Epidermal melanocyte (primary cell): ENCODE measurements at regions not wholly inside any gene's neighbourhood (a gene's known extent, or its start where the extent isn't known, plus 50 kb on each side); places are given as distances from the start of the nearest gene placed in this dataset.
A peak's percentile ranks its signal among the peaks of the same experiment; 100 is the strongest.

ENCODE experiments used
- DNase-seq: peaks from one replicate; pipeline ENCODE4 v3.0.0; 2011; ENCODE audit warnings: low spot score; ENCODE audit not compliant: insufficient read length

- no peak for DNase-seq
Observed at GRCh38 chr20:56800088-56800487, 171.0 kb downstream of the TFAP2C start.

GRCh38 chr20:56801971-56802755 lies 173.1 kb downstream of the TFAP2C start:
- no peak for DNase-seq

- DNase-seq: no peak
Observed at GRCh38 chr20:56802805-56803204, 173.7 kb downstream of the TFAP2C start.

- no peak for DNase-seq
Observed at GRCh38 chr20:56805313-56805712, 176.2 kb downstream of the TFAP2C start.

GRCh38 chr20:56805966-56806365 lies 176.9 kb downstream of the TFAP2C start:
- DNase-seq: no peak

GRCh38 chr20:56806952-56807517 lies 177.9 kb downstream of the TFAP2C start:
- DNase-seq: no peak

GRCh38 chr20:56808117-56808725 lies 179.1 kb downstream of the TFAP2C start:
- DNase-seq: no peak

- no peak for DNase-seq
Observed at GRCh38 chr20:56808732-56809131, 179.6 kb downstream of the TFAP2C start.

GRCh38 chr20:56809668-56810067 lies 180.6 kb downstream of the TFAP2C start:
- DNase-seq: no peak

GRCh38 chr20:56810141-56810540 lies 181.0 kb downstream of the TFAP2C start:
- no peak for DNase-seq

- no peak for DNase-seq
Observed at GRCh38 chr20:56815796-56816195, 186.7 kb downstream of the TFAP2C start.

GRCh38 chr20:56816349-56816748 lies 187.2 kb downstream of the TFAP2C start:
- DNase-seq: no peak

GRCh38 chr20:56817780-56818675 lies 188.9 kb downstream of the TFAP2C start:
- DNase-seq: no peak

- no peak for DNase-seq
Observed at GRCh38 chr20:56820984-56821383, 191.9 kb downstream of the TFAP2C start.

- no peak for DNase-seq
Observed at GRCh38 chr20:56826306-56826704, 197.2 kb downstream of the TFAP2C start.

- peak; percentile 53 for DNase-seq
Observed at GRCh38 chr20:56826705-56827665, 197.9 kb downstream of the TFAP2C start.

GRCh38 chr20:56827763-56828162 lies 198.7 kb downstream of the TFAP2C start:
- DNase-seq: no peak

- DNase-seq: no peak
Observed at GRCh38 chr20:56828402-56828801, 199.3 kb downstream of the TFAP2C start.

GRCh38 chr20:56829788-56830385 lies 200.8 kb downstream of the TFAP2C start:
- no peak for DNase-seq

- no peak for DNase-seq
Observed at GRCh38 chr20:56831795-56832194, 202.7 kb downstream of the TFAP2C start.
